ENCODE measurements at regions not wholly inside any gene's neighbourhood (a gene's known extent, or its start where the extent isn't known, plus 50 kb on each side); places are given as distances from the start of the nearest gene placed in this dataset.
A peak's percentile ranks its signal among the peaks of the same experiment; 100 is the strongest.

- no peak for DNase-seq
Measured at GRCh38 chr3:30170681-30171438, 435.5 kb upstream of the TGFBR2 start.

- no peak for DNase-seq
Measured at GRCh38 chr3:30174357-30174756, 432.0 kb upstream of the TGFBR2 start.

GRCh38 chr3:30180310-30181177 is 425.9 kb upstream of the TGFBR2 start:
- DNase-seq, result peak; percentile 84 to 96 (median 95)

DNA sequence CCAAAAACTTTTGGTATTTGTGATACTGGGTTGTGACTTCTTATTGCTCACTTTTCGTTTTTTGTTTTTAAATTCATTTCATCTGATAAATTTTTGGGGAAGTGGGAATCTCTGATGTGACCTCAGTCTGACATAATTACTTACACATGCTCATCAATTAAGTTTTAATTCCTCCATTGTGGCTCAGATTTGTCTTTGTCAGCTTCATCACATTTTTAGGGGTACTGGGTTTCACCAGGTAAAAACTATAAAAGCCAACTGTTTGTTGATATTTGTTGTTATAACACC is 425.3 kb upstream of the TGFBR2 start:
- peak in 2 of 3 donors; percentile 22 to 60 for DNase-seq

- DNase-seq, result peak in 2 of 3 donors; percentile 20 to 41
Measured at GRCh38 chr3:30181581-30181980, 424.8 kb upstream of the TGFBR2 start.

GRCh38 chr3:30183421-30183820 is 423.0 kb upstream of the TGFBR2 start:
- no peak for DNase-seq

GRCh38 chr3:30184091-30184810 is 422.1 kb upstream of the TGFBR2 start:
- DNase-seq, result peak; percentile 50 to 71 (median 59)

DNA sequence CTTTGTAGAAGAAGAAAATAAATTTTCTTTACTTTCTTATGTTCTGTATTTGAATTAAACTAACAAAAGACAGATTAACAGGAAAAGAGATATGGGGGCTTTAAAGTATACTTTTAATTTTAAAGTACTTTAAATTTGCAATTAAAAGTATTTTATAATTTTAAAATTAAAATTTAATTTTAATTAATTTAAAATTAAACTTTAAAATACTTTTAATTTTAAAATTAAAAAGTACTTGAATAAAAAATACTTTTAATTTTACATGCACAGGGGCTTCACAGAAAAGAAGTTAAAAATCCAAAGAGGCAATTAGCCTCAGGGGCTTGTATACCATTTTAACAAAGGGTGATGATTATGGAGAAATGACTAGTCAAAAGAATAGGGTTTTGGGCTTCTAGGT is 420.5 kb upstream of the TGFBR2 start:
- no peak for DNase-seq

- no peak for DNase-seq
Measured at GRCh38 chr3:30186741-30187219, 419.6 kb upstream of the TGFBR2 start.

DNA sequence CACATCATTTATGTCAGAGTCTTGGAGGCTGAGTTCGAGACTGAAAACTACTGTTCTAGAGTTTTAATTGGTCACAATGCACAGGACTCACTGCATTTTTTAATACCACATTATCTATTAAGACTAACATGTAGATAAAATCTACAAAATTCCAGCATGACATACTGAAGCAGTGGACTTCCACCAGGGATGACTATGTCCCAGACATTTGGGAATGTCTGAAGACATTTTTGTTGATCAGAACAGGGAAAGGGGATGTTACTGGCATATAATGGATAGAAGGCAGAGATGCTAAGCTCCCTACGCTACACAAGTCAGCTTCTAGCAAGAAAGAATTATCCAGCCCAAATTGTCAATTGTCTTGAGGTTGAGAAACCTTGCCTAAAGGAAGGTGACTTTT is 419.0 kb upstream of the TGFBR2 start:
- no peak for DNase-seq

DNA sequence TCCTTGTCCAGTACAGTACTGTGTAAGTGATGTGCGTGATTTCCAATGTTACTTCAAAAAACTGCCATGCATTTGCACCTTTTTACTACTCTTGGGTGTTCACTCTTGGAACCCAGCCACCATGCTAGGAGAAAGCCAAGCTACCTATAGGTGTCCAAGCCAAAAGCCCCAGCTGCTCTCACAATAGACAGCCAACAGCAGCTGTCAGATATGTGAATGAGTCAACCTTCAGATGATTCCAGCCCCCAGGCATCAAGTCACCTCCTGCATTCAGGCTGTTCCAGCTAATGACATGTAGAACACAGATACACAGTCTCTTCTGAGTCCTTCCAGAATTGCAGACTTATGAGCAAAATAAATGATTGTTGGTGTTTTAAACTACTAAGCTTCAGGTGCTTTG is 417.7 kb upstream of the TGFBR2 start:
- DNase-seq, result no peak

GRCh38 chr3:30189900-30190299 is 416.5 kb upstream of the TGFBR2 start:
- DNase-seq, result no peak

GRCh38 chr3:30193625-30194044 is 412.8 kb upstream of the TGFBR2 start:
- peak in 1 of 3 donors; percentile 38 for DNase-seq

DNA sequence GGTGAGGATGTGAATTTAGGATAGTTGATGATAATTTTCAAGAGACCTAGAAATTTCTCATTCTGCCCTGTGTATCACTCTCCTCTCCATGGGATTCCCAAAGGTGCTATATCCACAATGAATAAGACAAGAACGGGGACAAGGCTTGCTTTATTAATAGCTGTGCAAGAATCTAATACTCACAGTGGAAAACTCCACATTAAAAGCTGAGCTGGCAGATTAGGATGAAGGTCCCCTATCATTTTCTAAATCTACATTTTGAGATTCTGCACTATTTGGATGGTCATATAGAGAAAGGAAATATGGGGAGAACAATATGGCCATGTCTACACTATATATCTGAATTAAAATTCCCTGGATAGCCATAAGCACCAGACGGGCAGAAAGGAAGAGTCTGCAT is 411.0 kb upstream of the TGFBR2 start:
- DNase-seq, result no peak

GRCh38 chr3:30198162-30198561 is 408.2 kb upstream of the TGFBR2 start:
- DNase-seq, result peak; percentile 28 to 63 (median 51)

- peak; percentile 83 to 88 (median 85) for DNase-seq
Measured at GRCh38 chr3:30199096-30199759, 407.2 kb upstream of the TGFBR2 start.

DNA sequence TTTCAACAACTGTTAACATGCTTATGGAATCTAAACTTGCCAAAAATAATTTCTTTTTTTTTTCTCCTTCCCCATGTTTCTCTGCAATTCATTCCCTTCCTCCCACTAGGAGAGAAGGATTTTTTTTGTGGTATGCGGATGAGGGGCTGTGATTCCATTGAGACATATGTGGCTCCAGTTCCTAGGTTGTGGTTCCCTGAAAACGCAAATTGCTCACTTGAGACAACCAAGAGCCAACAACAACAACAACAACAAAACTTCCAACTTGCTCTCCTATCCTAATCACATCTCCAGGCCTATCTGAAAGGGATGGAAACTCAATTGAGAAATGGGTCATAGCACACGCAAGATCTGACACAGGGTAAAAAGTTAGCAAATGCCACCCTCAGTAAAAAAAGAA is 406.5 kb upstream of the TGFBR2 start:
- peak in 1 of 3 donors; percentile 18 for DNase-seq

GRCh38 chr3:30201715-30202114 is 404.7 kb upstream of the TGFBR2 start:
- DNase-seq, result peak in 1 of 3 donors; percentile 16

GRCh38 chr3:30203301-30203700 is 403.1 kb upstream of the TGFBR2 start:
- no peak for DNase-seq

GRCh38 chr3:30204126-30204525 is 402.3 kb upstream of the TGFBR2 start:
- DNase-seq, result peak in 2 of 3 donors; percentile 25 to 28

DNA sequence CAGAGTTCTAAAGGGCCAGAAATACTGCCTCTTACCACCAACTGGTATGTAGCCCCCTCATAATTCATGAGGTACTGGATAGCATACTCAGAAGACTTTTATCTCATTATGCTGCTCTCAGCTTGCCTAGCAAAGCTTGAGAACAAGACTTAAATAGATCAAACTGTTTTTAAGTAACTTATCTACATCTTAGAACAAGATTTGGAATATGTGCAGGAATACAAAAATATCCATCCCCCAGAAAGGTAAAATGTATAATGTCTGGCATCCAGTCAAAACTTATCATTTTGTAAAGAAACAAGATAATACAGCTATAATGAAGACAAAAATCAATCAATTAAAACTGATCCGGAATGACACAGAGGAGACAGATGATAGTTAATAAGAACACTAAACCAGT is 400.4 kb upstream of the TGFBR2 start:
- peak in 1 of 3 donors; percentile 13 for DNase-seq

DNA sequence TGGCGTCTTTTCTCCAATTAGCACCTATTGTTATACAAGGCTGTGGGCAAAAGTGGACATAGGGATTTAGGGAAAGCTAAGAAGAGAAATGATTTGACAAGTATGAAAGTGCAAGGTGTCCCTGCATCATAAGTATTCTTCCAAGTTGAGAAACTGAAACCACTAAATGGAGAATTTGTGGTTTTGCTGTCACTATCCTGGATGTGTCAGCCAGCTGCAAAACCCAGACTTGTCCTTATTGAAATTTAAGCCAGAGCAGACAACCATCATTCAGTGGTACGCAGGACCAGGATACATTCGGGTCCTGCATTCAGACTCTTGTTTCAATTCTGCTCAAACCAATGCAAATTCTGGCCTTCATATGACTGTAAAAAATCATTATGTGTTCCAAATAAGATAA is 384.8 kb upstream of the TGFBR2 start:
- DNase-seq, result peak; percentile 47 to 80 (median 73)

DNA sequence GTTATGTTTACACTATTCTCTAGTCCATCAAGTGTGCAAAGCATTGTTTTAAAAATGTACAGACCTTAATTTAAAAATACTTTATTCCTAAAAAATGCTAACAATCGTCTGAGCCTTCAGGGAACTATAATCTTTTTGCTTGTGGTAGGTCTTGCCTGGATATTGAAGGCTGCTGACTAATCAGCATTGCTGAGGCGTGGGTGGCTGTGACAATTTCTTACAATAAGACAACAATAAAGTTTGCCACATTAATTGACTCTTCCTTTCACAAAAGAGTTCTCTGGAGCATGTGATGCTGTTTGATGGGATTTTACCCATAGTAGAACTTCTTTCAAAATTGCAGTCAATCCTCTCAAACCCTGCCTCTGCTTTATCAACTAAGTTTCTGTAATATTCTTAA is 384.0 kb upstream of the TGFBR2 start:
- DNase-seq, result peak; percentile 38 to 53 (median 51)
